ENCODE measurements at regions not wholly inside any gene's neighbourhood (a gene's known extent, or its start where the extent isn't known, plus 50 kb on each side); places are given as distances from the start of the nearest gene placed in this dataset.
"Not testable (repeated sequence)": the region's sequence is repeated elsewhere in the genome, so short reads cannot be mapped to it uniquely, and the experiment has no call there.

- no peak for TF ChIP-seq CTCF (IDR thresholded peaks at IDR 0.05; ENCODE audit: insufficient read depth, low read depth, low read length)
- CTCF ChIA-PET = no interaction called here
- Histone ChIP-seq H3K27me3 (ENCODE audit: control insufficient read depth, insufficient read depth, low read length) (no peaks in the 10 kb centered on the region), H3K36me3 (ENCODE audit: control insufficient read depth, insufficient read depth, low read length) (no peaks in the 10 kb centered on the region), H3K4me3 (ENCODE audit: low read depth, low read length) (no peak overlapping the region)
- no peak for DNase-seq (ENCODE audit: low read depth)
- POLR2A ChIA-PET = no interaction called here
These were observed 63.7 kb upstream of the WDFY3 start for GRCh38 chr4:85030156-85030555.

GRCh38 chr4:85033838-85034237 is 67.3 kb upstream of the WDFY3 start:
- POLR2A ChIA-PET; CTCF ChIA-PET; DNase-seq (ENCODE audit: low read depth); H3K36me3 ChIP-seq (ENCODE audit: control insufficient read depth, insufficient read depth, low read length); H3K27me3 ChIP-seq (ENCODE audit: control insufficient read depth, insufficient read depth, low read length); H3K4me3 ChIP-seq (ENCODE audit: low read depth, low read length): not testable (repeated sequence)

GRCh38 chr4:85039526-85039925 is 73.0 kb upstream of the WDFY3 start:
- Histone ChIP-seq H3K4me3 (ENCODE audit: low read depth, low read length) (no peak overlapping the region), H3K27me3 (ENCODE audit: control insufficient read depth, insufficient read depth, low read length) (no peaks in the 10 kb centered on the region), H3K36me3 (ENCODE audit: control insufficient read depth, insufficient read depth, low read length) (no peaks in the 10 kb centered on the region)
- no peak for TF ChIP-seq CTCF (IDR thresholded peaks at IDR 0.05; ENCODE audit: insufficient read depth, low read depth, low read length)
- no peak for DNase-seq (ENCODE audit: low read depth)
- CTCF ChIA-PET = no interaction called here
- POLR2A ChIA-PET = no interaction called here

GRCh38 chr4:85043812-85044496 is 77.5 kb upstream of the WDFY3 start:
- H3K27me3 ChIP-seq (ENCODE audit: control insufficient read depth, insufficient read depth, low read length); H3K36me3 ChIP-seq (ENCODE audit: control insufficient read depth, insufficient read depth, low read length); H3K4me3 ChIP-seq (ENCODE audit: low read depth, low read length); POLR2A ChIA-PET; DNase-seq (ENCODE audit: low read depth); CTCF ChIA-PET: not testable (repeated sequence)

GRCh38 chr4:85050736-85051135 is 84.2 kb upstream of the WDFY3 start:
- no peak for DNase-seq (ENCODE audit: low read depth)
- ChIA-PET CTCF (interaction anchor here (1.6 kb wide), 1 partner anchor 34 kb away, joined by 6 read pairs; no protein-coding TSS in a partner anchor), POLR2A (no interaction called here)
- Histone ChIP-seq H3K4me3 (ENCODE audit: low read depth, low read length) (no peak overlapping the region), H3K36me3 (ENCODE audit: control insufficient read depth, insufficient read depth, low read length) (no peaks in the 10 kb centered on the region), H3K27me3 (ENCODE audit: control insufficient read depth, insufficient read depth, low read length) (no peaks in the 10 kb centered on the region)
- no peak for TF ChIP-seq CTCF (IDR thresholded peaks at IDR 0.05; ENCODE audit: insufficient read depth, low read depth, low read length)

GRCh38 chr4:85051526-85051925 is 85.0 kb upstream of the WDFY3 start:
- H3K27me3 ChIP-seq (ENCODE audit: control insufficient read depth, insufficient read depth, low read length) = no peaks in the 10 kb centered on the region
- CTCF ChIA-PET = no interaction called here
- no peaks in the 10 kb centered on the region for H3K36me3 ChIP-seq (ENCODE audit: control insufficient read depth, insufficient read depth, low read length)
- DNase-seq (ENCODE audit: low read depth) = no peak
- no peak overlapping the region for H3K4me3 ChIP-seq (ENCODE audit: low read depth, low read length)
- POLR2A ChIA-PET = no interaction called here
- no peak for TF ChIP-seq CTCF (IDR thresholded peaks at IDR 0.05; ENCODE audit: insufficient read depth, low read depth, low read length)

GRCh38 chr4:85054925-85055324 is 88.4 kb upstream of the WDFY3 start:
- CTCF ChIA-PET = interaction anchor here (1.1 kb wide), 1 partner anchor 10 kb away, joined by 3 read pairs; no protein-coding TSS in a partner anchor
- H3K27me3 ChIP-seq (ENCODE audit: control insufficient read depth, insufficient read depth, low read length); POLR2A ChIA-PET: not testable (repeated sequence)

More at GRCh38 chr4:85054925-85055324, 88.4 kb upstream of the WDFY3 start:
- H3K4me3 ChIP-seq (ENCODE audit: low read depth, low read length); H3K36me3 ChIP-seq (ENCODE audit: control insufficient read depth, insufficient read depth, low read length); DNase-seq (ENCODE audit: low read depth): not testable (repeated sequence)
